Inferior parietal cortex (tissue), 1 donor: ENCODE measurements at regions not wholly inside any gene's neighbourhood (a gene's known extent, or its start where the extent isn't known, plus 50 kb on each side); places are given as distances from the start of the nearest gene placed in this dataset.

ENCODE experiments used
- DNase-seq: peaks from one replicate; pipeline ENCODE4 v3.0.0-alpha.2; 2016; ENCODE audit errors: extremely low spot score

DNA sequence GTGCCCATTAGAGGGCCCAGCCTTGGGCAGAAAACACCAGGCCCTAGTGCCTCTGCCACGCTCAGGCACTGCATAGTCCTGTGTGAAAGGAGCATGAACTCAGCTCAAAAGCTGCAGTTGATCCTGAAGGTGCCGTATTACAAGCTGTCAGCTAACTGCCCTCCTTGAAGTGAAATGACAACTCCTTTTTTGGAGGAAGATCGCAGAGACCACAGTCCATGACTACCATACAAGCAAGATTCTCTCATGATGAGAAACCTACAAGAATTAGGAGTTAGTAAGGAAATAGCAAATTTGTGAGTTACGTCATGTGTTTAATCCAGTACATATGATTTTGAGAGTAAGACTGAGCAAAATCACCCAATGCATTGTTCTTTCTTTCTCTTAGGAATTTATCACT, 513.9 kb upstream of the NR2F2 start:
- no peak for DNase-seq

DNA sequence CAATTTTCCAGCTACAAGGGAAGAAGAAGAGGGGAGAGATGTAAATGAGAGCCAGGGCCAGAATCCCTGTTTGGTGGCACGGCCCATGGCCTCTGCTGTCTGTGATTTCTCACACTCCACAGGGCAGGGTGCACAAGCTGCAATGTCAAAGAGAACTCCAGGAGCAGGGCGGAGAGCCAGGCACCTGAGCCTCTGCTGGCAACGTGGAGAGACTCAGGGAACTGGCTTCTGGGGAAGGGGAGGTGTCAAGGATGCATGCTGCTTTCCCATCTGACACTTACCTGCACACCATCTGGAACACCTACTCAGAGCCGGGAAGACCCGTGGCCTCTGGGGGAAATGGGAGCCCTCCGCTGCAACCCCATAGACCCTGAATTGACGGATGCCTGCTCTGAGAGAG, 507.5 kb upstream of the NR2F2 start:
- DNase-seq = no peak

DNA sequence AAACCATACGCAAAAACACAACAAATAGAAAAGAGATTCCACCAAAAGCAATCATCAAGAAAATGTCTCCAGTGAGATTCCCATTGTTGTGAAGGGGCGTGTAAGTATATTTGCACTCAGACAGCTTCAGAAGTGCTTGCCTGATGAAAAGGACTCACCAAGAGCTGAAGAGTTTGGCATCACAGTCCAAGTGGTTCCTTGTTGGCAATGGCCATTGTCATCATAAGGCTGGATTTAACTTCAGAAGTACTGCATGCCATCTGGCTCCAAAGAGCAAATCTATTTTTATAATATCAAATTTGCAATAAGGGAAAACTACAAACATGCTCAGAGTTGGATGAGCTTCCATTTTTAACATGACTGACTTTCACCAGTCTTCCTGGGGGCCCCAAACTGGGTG, 505.3 kb upstream of the NR2F2 start:
- DNase-seq = no peak

DNA sequence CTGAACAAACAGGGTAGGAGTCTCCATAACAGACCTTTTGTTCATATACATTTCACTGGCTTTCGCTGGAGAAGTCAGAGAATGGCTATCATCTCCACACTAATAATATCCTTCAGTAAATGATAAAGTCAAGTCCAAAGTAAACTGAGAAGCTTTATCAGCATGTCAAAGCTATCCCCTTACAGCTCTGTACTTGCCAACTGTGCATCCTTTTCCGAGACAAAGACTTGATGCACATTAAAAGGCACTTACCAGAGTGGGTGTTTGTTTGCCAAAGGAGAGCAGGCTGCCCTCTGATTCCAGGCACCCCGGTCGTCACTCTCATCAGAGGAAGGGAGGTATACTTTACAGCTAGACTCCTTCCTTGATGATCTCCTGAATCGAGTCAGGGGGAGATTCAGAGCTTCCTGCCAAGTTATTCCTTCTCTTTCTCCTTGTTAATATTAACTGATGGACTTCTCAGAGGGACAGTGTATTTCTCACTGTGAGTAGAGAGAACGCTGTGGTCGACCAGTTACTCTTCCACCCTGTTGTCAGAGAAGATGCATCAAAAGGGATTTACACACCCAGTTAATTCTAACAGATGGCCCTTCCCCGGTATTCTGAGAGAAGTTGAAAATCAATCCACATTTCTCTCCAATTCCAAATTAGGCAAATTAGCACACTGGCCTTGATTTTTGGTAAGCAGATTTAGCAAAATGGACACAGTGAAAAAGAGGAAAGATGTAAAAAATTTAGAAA, 504.7 kb upstream of the NR2F2 start:
- DNase-seq = no peak

DNA sequence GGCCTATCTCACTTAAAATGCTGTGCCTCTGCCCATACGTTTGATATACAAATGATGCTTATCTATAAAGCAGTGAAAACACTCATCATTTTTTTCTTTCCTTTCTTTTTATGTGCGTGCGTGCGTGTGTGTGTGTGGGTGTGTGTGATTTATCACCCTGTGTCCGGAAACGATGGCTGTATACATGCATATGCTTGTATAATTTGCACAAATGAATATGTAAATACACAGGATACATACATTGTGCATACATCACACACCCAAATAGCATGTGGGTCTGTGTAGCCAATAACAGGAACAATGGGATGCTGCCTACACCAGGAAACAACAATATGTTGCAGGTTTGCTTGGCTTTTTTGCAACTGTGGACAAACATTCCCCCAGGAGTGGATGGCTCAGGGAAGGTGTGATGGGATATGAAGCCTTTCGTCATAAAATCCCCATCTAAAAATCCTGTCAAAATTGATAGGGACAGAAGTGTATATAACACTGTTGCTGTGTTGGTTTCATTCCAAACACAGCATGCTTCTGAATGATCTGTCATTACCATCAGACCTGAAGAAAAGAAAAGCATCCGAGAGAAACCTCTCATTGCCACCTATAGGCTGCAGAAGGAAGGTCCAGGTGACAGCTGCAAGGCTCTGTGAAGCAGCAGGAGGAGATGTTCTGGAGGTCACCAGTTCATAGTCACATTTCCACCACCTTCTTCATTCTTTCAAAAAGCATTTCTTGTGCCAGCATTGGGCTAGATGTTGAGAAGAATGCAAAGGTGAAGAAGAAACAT, 503.9 kb upstream of the NR2F2 start:
- DNase-seq = no peak

DNA sequence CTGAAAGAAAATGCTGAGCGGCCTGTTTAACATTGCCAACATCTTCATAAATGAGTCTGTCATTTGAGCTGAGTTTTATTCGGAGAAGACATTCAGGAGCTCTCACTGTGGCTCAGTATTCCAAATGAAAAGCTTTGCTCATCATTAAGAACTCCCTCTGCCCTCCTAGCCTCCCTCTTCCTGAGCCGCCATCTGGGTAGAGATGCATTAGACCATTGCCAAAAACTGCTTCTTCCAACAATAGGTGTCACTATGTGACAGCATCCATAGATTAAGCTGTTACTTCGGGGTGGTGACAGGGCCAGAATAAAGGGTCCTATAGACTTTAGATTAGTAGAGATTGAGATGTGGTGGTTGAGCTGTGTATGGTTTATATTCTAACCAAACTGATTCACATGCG, 501.4 kb upstream of the NR2F2 start:
- DNase-seq = no peak

DNA sequence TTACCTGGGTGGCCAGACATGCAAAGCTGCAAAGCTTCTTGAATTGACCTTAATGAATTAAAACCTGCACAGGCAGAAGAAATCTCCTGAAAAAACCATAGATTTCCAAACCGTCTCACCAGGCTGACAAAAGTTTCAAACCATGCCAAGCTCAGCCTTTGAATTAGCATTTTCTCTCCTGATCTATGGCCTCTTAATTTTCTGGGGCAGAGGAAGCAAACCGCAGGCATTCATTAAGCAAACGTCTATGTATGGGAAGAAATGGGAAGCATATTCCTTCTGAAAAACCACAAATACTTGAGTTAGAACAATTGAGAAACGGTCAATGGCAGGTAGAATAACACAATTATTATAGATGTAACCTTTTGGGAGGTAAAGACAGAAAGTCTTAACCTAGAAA, 500.2 kb upstream of the NR2F2 start:
- no peak for DNase-seq

DNA sequence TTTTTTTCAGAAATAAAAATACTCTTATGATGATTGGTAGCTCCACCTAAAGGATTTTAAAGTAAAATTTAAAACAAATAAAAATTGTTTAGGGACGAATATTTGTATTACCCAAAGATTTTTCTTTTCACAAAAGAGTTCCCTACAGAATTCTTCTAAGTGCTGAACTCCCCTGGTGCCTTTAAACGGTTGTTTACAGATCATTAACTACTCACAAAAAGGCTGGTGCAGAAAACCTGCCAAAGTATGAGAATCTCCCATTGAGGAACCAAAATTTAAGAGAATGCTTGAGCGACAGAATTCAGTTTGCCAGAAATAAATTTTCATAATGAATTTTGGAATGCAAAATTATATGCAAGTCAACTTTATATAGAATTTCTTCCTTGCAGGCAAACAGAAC, 497.8 kb upstream of the NR2F2 start:
- DNase-seq = no peak

DNA sequence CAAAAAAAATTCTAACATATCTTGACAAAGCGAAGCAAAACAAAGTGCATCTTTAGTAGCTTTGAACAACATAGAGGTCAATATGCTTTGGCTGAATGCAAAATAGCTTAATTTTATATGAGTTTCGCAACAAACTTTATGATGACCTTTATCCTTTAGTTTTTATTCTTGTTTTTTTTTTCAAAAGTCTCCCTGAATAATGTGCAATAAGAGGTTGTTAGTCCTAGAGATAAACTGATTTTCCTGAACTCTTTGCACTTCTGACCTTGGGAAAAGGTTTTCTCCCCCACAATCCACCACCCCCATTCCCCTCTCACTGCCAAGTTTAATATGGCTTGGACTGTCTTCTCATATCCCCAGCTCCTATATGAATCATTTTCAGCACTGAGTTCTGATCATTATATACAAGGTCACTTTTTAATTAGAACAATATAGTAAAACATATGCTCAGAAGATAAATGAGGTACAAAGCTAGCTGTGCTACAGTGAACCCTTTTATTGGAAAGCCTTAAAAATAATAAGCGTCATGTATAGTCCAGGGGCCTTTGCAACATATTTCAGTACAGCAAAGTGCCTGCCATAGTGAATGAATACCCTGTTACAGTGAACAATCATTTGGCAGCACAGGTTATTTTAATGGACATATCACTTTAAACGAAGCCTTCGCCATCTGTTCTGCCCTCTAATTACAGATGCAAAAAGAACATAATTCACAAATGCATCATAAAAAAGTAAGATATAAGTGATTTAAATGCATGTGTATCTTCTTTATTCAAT, 496.3 kb upstream of the NR2F2 start:
- DNase-seq = no peak

DNA sequence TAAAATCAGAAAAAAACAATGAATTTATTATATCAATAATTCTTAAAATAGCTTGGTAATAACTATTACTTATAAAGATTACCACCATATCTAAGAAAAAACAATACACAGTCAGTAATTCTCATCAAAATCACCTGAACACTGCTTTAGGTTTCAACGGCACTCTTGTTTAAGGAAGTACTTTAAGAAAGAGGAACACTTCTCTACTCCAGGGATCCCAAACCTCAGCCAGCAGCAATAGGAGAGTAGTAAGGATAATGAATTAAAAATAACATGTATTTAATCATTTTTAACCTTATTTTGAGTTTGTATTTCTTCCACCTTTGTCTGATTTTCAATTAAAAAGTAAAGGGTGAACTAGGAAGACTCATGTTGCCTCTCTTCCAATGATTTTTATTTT, 494.0 kb upstream of the NR2F2 start:
- DNase-seq = no peak

DNA sequence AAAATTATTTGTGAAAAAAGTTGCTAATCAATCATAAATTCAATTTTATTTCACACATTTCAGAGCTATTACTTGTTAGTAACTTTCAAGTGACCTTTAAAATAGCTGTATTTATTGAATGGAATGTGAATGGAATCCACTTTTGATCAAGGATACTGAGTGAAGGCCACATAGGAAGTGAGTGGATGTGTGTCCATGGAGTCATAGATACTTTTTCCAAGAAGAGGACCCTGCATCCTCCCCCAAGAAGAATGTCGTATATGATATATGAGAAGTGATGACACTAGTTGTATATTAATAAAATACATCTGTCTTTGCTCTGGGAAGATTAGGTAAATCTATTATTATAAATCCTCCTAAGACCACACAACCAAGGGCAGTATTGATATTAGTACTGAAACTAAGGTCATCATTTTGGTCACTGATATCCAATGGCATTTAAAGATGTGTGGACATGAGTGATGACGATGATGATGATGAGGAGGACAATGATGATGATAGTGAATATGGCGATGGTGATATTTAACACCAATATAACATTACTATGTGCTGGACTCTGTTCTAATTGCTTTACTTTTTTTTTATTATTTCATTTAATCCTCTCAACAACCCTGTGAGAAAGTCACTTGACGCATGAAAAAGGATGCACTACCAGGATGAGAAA, 493.0 kb upstream of the NR2F2 start:
- no peak for DNase-seq

DNA sequence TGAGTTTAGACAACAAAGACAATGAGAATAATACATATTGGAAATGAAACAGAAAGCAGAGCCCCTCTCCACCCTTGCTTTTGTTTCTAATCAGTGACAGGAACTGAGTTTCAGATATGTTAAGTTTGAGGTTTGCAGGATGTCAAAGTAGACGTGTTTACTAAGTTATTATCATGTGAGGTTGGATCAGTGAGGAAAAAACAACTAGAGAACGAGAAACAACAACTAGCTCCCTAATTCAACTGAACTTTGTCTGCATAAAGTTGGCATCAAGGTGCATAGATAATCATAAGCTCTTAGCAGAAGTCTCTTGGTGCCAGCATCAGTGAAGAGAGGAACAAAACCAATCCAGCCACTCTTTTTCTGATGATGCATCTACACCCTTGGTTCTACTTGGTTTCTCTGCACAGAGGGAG, 491.1 kb upstream of the NR2F2 start:
- no peak for DNase-seq

DNA sequence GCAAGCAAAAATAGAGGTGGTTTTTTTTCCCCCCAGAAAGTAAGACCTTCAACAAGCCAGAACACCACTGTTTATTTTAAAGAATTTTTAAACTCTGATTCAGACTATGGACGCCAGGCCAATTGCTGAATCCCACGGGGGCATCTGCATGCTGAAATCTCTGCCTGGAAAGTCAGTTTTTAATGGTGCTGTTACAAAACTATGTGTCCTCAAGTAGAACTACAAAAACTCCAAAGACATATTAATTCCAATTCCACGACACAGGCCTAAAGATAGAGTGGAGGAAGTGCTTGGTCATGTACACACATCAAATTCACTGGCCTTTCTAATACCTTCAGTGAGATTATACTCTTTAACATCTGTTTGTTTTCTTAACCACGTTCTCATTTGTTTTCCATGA, 490.5 kb upstream of the NR2F2 start:
- DNase-seq = no peak

DNA sequence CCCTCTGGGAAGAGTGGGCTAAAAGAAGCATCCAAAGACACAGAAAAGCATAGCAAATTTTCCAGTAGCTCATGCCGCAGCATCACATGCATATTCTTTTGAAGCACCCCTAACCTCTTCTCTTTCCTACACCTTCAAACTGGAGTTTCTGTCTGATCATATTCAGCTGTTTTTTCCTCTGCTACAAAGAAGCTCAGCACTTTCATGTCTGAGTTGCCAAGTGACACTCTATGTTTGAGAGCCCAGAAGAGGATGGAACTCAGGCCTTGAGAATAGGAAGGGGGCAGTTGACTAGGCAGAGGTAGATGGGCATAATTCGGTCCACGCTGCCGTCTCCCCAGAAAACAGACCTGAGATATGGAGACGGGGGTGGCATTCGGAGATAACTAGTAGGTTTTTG, 489.6 kb upstream of the NR2F2 start:
- DNase-seq = no peak

DNA sequence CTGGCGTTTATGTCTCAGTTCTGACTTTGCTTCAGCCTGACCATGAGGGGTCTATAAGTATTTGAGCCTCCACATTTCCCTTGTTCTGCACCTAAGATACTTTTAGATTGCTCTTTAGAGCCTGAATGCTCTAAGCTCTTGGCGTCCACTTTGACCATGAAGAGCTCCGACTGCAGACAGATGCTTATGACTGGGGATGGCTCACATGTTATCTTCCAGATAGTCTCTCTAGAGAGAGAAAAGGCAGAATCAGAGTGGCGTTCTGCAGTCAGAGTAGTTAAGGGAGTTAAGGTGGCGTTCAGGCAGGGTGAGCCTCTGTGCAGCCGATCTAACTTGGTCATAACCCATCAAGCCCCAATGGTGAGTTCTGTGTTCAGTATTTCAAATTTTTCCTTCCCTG, 487.9 kb upstream of the NR2F2 start:
- no peak for DNase-seq

DNA sequence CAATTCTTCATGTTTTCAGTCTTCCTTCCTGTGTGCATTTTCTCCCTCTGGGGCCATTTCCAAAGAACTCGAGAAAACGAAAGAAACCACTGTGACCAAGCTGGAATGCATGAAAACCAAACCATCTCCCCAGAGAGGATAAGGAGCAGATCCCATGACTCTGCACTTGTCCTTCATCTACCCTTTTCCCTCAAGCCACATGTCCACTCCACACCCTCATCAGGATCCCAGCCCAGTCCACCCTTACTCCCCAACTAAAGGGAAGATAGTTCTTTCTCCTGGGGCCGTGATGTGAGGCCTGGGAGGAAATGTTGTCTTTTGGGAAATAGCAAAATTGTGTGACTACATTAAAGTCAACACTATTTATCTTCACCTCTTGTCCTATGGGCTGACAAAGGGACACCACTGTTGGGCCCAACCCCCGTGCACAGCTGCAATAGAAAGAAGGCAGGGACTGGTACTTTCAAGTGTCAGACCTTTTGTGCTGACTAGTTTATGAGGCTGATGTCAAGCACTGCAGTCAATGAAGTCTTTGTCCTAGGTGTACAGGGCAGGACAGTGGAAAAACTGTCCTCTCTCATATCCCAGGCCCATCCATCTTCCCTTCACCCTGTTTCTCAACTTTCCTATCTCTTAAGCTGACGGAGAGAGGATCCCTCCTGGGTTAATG, 487.1 kb upstream of the NR2F2 start:
- peak; percentile 8 for DNase-seq

DNA sequence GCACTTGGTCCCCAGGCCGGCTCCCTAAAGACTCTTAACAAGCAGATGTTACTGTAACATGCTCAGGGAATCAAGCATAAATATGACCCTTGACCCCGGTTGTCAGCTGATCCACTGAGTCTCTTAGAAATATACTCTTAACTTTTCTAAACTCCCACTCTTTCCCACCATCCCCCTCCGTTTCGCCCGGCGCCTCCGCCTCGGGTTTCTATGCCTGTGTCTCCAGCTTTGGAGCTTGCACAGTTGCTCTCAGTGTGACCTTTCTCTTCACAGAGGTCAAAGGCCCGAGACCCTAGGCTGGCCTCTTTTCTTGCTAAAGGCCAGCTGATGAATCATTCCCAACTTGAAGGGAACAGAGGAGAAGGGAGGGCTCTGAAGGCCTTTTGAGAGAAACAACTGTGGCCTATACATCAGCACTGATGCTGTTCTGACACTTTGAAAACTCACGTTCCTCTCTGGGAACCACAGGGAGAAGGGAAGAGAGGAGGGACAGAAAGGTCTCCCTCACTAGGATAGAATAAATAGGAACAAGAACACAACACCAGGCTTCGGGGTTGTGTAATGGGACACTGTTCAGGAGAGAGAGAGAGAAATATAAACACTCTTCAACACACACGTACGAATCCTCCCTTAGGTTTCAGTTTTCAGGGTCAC, 484.5 kb upstream of the NR2F2 start:
- DNase-seq = no peak

DNA sequence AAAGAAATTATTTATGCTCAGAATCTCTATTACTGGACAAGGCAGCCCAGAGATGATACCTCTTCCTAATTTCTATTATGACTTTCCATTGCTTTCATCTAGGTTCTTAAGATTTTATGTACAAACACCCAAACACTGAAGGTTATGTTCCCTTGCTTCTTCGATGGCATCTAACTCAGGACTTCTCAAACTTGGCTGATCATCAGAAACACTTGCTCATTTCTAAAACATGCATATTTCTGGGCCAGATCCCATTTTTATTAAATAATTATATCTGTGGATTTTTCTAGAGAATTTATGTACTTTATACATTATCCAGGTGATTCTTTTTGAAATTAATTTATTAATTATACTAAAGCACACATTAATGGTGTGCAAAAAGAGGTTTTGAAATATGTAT, 482.4 kb upstream of the NR2F2 start:
- no peak for DNase-seq

DNA sequence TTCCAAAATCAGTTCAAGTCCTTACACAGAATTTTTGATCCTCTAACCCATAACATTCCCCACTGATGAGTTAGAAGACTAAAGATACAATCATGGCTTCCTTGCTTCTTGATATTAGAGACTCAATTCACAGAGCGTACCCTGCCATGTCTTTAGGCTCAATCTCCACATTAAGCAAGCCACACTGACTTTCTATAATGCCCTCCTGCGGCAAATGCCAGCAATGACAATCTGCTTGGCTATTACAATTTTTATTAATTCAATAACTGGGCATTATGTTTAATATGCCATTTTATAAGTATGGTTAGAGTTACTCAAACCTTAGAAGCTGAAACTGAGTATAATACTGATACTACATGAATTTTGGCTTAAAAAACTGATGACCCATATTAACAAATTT, 479.7 kb upstream of the NR2F2 start:
- DNase-seq = no peak

DNA sequence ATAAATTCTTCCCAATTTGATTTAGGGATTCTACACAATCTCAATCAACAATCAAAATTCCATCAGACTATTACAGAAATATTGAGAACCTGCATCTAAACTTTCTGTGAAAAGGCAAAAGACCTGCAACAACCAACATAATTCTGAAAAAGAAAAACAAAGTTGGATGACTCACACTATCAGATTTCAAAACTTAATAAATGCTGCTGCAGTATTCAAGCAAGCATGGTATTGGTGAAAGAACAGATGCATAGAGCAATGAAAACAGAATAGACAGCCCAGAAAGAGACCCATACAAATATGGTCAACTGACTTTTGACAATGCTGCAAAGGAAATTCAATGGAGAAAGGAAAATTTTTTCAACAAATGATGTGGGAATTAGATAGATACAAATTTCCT, 477.1 kb upstream of the NR2F2 start:
- DNase-seq = no peak

DNA sequence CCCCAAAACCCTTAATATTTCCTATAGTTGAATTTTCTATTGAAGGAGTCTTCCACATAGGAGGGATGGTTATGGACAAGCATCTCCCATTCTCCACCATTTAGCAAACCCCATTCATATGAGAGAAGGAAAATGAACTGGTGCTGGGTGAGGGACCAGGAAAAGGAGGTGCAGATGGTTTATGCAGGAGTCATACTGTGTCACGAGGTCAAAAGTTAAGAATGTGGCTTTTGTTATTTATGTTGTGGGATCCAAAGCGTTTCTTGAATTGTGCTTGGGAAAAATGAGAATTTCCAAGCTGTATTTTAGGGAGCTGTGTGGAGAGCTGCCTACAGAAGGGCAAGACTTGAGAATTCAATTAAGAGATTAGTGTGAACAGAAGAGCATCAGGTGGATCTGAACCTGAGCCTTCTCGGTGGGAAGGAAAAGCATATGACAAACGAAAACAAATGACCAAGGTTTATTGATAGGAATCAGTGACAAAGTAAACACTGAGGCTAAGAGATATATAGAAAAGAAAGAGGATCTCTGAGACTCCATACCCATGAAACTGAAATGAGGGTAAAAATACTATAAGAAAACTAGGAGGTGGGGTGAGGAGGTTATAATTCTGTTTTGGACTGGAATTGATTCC, 473.3 kb upstream of the NR2F2 start:
- no peak for DNase-seq
